Activated CD4-positive, alpha-beta T cell treated with anti-CD3 and anti-CD28 coated beads, Interleukin-2, Interleukin-4, amounts not matched to agents 100 ng/mL and 50 ng/mL, durations not matched to agents 16 hours and 8 hours (primary cell): ENCODE measurements at regions not wholly inside any gene's neighbourhood (a gene's known extent, or its start where the extent isn't known, plus 50 kb on each side); places are given as distances from the start of the nearest gene placed in this dataset.
"Not testable (repeated sequence)": the region's sequence is repeated elsewhere in the genome, so short reads cannot be mapped to it uniquely, and the experiment has no call there.

Experiments
- DNase-seq: peaks from one replicate; pipeline ENCODE4 v3.0.0-alpha.2; 2020; ENCODE audit warnings: low spot score

- DNase-seq, result no peak
Observed at GRCh38 chr1:173300061-173301044, 93.2 kb upstream of the TNFSF4 start.

DNA sequence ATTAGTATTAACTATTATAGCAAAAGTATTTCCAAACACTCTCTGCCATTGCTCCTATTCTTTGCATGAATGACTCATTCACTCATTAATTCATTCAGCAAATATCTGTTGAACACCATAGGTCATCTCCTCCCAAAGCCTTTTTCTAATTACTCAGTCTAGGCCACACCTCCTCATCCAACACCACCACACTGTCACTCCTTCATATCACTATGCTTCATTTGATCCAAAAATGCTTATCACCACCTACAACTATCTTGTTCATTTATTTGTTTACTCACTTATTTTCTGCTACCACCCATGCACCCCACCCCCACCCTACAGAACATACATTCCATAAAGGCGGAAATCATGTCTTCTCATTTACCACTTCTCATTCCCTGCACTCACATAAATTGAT, 94.4 kb upstream of the TNFSF4 start:
- no peak for DNase-seq

- DNase-seq, result no peak
Observed at GRCh38 chr1:173302366-173302765, 95.2 kb upstream of the TNFSF4 start.

DNA sequence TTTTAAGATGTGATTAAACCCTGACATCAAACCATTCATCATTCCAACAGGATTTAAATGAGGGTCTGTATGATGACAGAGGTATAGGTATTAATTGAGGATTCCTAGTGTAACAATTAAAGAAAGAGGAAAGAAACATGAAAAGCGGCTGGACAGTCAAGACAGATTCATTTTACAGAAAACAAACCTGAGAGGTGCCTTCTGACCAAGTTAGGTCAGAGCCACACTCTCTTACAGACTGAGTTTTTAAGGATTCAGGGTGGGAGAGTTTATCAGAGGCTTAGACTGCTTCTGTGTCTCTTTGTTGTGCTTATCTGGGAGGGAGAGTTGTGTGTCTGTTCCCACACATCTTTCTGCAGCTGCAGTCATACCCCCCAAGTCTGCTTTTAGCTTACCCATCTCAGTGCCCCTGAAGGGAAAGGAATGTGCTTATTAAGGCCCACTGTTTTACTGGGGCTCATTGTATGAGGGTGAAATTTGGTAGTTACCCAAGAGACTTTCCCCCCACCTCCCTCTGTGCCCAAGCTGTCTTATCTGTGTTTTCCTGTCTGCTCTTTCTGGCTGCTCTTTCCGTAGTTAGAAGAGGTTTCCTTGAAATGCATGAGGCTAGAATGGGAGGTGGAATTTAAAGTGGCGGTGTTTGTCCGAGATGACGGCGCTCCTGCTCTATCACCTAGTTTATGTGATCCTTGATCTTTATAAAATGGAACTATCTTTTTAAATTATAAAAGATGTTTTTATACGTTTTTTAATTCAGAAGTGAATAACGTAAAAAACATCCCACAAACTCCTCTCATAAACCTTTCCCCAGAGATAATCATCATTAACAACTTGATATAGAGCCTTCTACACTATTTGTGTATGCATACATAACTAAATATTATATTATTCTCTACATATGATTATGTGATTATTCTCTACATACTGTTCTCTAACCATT, 96.0 kb upstream of the TNFSF4 start:
- no peak for DNase-seq

DNA sequence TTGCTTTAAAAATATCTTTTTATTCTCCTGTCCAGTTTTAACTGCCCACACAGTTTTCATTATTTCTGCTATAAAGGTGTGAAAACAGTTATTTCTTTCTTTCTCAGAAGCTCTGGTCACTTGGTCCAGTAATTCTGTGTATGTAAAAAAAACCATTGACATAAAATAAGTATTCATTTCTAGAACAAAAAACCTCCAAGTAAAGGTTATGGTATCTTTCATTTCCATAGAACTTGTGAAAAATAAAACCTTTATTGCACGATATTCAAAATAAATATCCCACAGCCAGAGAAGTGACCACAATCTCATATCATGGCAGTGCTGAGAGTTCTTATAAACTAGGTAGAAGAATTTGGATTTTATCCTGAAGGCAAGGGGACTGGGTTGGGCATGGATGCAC, 96.9 kb upstream of the TNFSF4 start:
- DNase-seq, result no peak

DNA sequence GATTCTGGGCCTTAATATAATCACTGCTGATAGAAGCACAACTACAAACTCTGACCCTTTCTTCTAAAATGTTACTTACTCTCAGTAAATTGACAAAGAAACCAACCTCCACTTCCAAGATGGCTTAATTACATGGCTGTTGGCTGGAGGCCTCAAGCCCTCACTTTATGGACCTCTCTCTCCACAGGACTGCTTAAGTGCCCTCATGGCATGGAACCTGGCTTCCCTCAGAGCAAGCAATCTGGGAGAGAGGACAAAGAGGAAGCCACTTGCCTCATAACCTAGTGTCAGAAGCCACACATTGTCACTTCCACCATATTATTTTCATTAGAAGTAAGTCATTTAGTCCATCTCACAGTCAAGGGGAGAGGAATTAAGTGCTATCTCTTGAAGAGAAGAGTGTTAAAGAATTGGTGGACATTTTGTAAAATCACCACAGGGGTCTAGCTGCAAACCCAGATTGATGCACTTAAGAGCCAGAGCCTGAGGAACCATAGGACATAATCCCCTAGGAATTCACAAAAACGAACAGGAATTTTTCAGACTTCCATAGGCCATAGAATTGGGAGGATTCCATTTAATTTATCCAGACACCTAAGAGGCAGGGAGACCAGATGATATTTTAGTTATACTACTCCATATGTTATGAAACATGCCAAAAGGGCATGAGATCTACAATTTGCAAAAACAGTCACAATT, 97.5 kb upstream of the TNFSF4 start:
- DNase-seq, result no peak

DNA sequence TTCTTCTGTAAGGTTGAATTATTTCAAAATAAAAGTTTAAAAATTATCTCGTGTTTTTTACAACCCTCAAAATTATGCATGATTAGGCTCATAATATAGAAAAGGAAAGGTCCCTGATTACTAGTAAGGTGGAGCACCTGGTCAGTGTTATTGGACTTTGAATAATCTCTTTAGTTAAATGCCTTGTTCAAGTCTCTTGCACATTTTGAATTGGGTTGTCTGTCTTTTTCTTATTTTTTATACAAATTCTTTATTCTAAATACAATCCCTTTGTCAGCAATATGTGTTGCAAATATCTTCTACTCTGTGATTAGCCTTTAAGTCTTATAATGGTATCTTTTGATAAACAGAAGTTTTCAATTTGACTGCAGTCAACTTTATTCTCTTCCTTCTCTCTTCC, 100.7 kb upstream of the TNFSF4 start:
- no peak for DNase-seq

DNA sequence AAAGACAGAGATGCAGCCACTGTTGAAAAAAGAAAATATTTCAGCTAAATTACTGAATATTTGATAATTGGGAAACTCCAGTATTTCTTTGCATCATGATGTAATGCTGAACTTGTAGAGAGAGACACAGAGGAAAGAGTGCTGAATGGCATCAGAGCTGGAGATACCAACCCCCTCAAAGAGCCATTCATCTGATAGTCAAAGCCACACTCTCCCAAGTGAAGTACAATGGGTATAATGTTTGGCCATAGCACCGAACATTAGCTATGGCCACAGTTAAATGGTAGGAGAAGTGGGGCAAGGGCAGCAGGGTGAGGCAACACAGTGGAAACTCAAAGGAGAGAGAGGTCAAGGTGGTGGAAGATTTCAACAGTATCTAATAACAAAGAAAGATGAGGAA, 107.5 kb upstream of the TNFSF4 start:
- no peak for DNase-seq

GRCh38 chr1:173315296-173315695, 108.2 kb upstream of the TNFSF4 start:
- DNase-seq, result no peak

DNA sequence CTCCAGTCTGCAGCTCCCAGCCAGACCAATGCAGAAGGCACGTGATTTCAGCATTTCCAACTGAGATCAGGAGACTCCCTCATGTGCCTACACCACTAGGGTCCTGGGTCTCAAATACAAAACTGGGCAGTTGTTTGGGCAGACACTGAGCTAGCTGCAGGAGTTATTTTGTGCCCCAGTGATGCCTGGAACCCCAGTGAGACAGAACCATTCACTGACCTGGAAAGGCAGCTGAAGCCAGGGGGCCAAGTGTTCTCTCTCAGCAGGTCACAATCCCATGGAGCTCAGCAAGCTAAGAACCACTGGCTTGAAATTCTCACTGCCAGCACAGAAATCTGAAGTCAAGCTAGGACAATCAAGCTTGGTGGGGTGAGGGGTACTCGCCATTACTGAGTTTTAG, 111.7 kb upstream of the TNFSF4 start:
- no peak for DNase-seq

DNA sequence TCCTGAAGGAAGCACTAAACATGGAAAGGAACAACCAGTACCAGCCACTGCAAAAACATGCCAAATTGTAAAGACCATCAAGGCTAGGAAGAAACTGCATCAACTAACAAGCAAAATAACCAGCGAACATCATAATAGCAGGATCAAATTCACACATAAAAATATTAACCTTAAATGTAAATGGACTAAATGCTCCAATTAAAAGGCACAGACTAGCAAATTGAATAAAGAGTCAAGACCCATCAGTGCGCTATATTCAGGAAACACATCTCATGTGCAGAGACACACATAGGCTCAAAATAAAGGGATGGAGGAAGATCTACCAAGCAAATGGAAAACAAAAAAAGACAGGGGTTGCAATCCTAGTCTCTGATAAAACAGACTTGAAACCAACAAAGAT, 117.2 kb upstream of the TNFSF4 start:
- DNase-seq, result not testable (repeated sequence)

GRCh38 chr1:173327987-173328386, 120.9 kb upstream of the TNFSF4 start:
- DNase-seq, result not testable (repeated sequence)

DNA sequence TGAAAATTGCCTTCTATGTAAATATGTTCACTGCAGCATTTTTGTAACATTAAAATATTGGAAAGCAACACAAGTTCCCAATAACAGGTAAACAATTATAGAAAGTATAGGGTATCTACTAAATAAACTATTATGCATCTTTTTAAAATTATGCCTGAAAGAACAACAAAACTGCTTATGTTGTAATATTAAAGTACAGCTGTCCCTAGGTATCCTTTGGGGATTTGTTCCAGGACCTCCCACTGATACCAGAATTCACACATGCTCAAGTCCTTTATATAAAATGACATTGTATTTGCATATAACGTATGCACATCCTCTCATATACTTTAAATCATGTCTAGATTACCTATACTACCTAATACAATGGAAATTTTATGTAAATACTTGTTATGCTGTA, 121.8 kb upstream of the TNFSF4 start:
- DNase-seq, result no peak

DNA sequence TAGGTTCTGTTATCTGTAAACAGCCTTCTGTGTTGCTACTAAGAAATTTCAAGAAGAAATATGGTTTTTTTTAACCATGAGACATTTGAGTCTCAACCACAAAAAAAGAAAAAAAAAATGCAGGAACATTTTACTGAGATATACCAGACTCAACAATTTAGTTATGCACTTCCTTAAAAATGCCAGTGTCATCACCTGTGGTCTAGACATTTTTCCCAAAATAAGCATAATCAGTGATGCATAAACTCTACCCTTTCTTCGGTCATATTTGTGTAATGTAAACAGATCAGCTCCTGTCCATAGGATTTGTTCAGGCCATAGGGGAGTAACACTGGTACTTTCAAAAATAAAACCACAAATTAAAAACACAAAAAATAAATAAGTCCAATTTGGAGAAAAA, 122.6 kb upstream of the TNFSF4 start:
- no peak for DNase-seq

GRCh38 chr1:173330149-173330951, 123.2 kb upstream of the TNFSF4 start:
- no peak for DNase-seq

DNA sequence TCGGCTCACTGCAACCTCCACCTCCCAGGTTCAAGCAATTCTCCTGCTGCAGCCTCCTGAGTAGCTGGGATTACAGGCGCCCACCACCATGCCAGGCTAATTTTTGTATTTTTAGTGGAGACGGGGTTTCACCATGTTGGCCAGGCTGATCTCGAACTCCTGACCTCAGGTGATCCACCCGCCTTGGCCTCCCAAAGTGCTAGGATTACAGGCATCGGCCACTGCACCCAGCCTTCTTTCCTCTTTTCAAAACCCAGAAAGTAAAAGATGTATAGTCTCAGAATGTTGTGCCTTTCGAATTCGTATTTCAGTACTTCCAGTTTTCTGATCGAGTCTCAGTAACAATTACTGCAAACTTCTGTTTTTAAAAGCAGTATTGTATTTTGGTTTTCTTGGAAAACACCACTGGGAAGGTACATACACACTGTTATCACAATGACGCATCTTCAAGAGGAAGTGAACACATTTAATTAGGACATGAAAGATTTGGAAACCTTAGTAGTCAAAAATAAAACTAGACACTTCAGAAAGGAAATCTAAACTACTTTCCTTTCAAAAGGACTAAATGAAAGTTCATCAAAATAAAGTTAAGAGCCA, 123.9 kb upstream of the TNFSF4 start:
- DNase-seq, result peak; percentile 28

DNA sequence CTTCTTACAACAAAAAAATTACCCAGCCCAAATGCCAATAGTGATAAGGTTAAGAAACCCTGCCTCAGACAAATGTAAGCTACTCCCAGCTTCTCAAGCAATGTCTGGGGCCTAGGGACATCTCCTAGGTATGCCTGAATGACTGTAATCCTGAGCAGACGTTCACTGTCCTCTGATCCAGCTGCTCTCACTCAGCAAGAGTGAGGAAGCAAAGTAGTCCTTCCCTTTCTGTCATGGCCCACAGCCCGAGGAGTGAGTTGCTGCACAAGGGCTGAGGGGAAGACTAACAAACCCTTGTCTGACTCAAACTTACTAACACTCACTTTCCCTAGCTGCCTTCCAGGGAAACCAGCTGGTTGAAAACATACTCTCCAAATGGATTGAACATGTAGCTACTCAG, 124.9 kb upstream of the TNFSF4 start:
- no peak for DNase-seq

DNA sequence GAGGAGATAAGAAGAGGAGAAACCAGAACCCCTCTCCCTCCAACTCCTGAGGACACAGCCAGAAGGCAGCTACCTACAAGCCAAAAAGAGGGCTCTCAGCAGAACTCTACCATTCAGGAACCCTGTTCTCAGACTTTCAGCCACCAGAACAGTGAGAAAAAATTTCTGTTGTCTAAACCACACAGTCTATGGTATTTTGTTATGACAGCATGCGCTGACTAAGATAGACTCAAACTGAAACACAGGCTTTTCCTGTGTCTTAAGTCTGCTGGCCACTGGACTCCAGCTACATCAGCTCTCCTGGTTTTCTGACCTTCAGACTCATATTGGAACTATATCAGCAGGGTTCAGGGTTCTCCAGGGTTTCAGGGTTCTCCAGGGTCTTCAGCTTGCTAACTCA, 126.5 kb upstream of the TNFSF4 start:
- DNase-seq, result peak; percentile 63

- no peak for DNase-seq
Observed at GRCh38 chr1:173337126-173337525, 130.0 kb upstream of the TNFSF4 start.

DNA sequence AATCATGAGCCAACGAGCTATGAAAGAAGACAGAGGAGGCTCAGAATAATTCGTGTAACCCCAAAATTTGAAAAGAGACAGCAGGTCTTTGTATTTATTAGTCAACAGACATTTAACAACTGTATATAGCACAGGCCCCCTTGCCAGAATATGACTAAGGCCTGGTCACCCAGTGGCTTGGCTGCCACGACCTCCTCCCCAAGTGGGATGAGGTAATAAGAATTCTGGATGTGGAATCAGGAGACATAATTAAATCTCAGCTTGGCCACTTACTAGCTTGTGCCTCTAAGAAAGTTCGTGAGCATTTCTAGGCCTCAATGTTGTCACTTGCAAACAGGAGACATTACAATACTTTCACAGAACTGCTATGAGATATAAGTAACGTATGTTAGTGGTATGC, 134.2 kb upstream of the TNFSF4 start:
- no peak for DNase-seq

DNA sequence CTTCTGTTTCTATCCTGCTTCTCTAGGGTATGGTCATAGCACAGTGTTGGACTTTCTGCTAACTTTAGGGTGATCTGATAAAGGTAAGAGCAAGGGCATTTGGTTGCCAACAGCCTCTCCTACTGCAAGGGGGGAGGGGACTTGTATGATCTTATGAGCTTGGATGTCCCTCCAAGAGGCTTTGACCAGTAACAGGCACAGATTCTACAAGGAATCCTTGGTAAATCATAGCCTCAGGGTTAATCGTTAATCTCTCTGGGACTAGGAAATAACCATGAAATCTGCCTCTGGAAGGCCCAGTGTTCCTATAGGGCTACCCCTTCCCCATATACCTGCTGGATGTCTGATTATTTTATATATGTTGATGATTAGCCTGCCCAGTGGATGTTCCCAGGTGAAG, 134.8 kb upstream of the TNFSF4 start:
- DNase-seq, result no peak
